ENCODE measurements at regions not wholly inside any gene's neighbourhood (a gene's known extent, or its start where the extent isn't known, plus 50 kb on each side); places are given as distances from the start of the nearest gene placed in this dataset.
"Not testable (repeated sequence)": the region's sequence is repeated elsewhere in the genome, so short reads cannot be mapped to it uniquely, and the experiment has no call there.

DNA sequence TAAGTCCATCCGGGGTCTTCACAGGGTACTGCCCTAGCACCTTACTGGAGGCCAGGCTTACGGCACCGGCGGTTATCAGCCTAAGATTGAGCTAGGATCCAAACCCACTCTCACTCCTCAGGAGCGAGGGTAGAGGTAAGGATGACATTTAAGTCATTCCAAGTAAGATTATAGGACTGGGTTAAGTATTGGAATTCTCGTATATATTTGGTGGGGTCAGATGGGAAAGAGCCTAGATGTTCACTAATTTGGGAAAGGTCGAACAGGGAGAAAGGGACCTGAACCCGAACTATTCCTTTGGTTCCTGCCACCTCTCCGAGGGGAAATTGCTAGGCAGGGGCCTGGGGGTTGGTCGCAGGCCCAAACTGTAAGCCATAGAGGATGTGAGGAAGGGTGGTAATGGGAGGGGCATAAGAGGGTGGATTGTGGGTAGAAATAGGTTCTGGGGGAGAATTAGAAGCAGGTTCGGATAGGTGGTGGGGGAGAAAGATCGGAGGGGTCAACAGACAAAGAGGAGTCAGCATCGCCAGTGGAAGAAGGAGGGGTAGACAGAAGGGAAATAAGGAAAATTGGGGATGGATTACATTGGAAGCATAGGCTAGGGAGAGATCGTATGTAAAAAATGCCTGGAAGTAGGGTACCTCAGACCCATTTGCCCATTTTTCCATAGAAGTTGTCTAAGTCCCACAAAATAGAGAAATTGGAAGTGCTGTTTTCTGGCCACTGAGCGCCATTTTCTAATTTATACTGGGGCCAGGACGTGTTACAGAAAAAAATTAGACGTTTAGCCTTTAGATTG is 747.1 kb upstream of the ADGRB3 start:
- DNase-seq: no peak

DNA sequence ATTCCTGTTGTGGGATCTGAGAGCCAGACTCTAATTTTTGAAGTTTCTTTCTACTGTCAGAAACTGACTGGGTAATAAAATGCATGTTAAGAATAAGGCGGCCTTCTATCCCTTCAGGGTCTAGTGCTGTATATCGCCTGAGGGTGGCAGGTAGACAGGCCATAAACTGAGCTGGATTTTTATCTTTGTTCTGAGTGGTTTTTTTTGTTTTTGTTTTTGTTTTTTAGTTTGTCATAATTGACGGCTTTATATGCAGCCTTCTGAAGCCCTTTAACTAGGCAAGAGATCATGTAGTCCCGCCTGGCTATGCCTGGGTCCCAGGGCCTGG is 747.7 kb upstream of the ADGRB3 start:
- DNase-seq: no peak

DNA sequence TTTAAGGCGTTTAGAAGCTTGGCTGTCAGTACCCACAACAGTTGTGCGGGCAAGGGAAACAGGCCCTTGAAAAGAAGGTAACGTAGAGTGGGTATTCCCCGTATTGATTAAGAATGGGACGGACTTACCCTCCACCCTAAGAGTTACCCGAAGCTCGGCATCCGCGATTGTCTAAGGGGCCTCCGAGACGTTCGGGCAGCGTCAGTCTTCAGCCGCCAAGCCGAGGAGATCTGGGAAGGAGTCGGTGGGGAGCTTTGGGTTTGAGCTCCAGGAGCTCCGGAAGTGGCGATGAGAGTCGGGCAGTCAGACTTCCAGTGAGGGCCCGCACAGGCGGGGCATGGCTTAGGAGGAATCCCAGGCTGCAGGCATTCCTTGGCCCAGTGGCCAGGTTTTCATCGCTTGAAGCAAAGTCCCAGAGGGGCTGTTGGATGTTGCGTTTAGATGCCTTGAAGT is 748.2 kb upstream of the ADGRB3 start:
- DNase-seq: no peak

DNA sequence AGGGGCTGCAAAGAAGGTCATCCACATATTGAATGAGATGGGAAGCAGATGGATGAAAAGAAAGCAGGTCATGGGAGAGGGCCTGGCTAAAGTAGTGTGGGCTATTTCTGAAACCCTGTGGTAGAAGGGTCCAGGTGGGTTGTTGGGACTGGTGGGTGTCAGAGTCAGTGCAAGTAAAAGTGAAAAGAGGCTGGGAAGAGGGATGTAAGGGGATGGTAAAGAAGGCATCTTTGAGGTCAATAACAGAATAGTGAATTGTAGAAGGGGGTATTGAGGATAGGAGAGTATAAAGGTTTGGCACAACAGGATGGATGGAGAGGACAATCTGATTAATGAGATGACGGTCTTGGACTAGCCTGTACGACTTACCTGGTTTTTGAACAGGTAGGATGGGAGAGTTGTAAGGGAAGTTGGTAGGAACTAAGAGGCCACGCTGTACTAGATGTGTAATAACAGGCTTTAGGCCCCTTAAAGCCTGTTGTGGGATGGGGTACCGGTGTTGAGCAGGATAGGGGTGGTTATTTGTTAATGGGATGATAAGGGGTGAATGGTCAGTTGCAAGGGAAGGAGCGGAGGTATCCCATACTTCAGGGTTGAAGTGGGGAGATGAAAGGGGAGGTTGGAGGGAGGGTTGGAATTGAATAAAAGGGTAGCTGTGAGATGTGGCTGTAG is 748.9 kb upstream of the ADGRB3 start:
- no peak for DNase-seq

DNA sequence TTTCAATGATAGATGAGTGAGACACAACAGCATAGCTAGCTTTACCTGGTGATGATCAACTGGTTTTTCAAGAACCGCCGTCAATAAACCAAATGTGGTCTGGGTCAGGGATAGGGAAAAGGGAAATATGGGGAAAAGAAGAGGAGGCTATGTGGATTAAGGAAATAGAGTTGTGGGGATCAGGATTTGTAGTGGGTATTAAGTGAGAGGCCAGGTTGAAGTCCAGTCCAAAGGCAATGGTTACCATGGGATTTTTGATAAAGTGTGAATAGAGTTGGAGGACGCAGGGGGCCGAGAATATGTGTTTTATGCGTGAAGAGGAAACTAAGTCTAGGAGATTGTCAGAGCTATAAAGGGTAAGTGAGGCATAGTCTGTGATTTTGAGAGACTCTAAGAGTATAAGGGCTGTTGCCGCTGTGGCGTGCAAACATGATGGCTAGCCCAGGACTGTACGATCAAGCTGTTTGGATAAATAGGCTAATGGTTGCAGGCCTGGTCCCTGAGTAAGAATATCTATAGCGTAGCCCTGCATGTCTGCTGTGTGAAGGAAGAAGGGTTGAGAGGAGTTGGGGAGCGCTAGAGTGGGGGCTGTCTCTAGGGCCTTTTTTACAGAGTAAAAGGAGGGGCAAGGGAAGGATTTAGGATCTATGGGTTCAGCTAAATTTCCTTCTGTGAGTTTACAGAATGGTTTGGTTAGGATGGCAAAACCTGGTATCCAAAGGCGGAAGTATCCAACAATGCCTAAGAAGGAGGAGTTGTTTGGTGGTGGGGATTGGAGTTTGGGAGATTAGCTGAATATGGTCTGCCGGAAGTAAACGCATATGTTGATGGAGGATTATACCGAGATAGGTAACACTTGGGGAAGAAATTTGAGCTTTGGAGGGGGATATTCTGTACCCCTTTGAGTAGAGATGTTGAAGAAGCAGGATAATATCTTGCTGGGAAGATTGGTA is 749.7 kb upstream of the ADGRB3 start:
- no peak for DNase-seq

DNA sequence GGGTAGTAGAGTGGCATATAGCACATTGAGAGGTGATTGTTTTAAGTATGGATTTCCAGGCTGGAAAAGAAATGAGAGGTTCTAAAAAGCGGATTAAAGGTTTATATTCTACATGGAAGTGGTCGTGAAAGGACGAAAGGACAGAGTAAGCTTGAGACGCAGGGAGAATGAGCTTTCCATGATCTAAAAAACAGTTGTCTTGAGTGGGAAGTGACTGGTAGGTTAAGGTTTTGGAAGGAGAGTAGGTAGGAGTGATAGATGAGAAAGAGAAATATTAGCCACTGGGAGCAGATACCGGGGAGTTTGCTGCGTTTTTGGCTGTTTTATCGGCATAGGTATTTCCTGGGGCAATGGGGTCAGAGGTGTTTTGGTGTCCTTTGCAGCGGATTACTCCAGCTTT is 750.6 kb upstream of the ADGRB3 start:
- no peak for DNase-seq

DNA sequence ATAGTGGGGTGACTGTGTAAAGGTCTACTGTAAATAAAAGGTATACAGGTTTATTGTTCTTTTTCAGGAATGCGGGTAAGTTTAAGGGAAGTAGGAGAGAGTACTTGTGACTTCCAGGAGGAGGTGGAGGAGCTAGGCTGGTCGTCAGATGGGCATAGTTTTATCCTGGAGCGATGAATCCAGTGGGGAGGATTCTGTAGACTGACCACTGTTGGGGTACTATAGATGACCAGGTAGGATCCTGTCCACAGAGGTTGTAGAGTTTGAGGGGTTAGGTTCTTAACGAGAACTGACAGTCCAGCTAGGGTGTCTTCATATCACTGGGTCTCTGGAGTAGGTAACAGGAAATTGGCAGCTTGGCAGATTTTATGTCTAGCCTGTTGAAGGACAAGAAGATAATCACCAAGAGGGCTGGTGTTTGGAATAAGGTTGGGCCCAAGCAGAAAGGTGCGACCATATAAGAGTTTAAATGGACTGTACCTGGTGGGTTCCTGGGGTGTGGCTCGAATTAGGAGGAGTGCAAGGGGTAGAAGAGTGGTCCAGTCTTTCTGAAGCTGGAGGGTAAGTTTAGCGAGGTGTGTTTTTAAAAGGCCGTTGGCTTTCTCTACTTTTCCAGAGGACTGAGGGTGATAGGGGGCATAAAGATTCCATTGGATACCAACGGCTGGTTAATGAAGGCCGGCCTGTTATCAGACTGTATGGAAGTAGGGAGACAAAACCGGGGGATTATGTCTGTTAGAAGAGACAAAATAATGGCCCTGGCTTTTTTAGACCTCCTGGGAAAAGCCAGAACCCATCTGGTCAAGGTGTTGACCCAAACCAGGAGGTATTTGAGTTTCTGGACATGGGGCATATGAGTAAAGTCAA is 751.3 kb upstream of the ADGRB3 start:
- no peak for DNase-seq

DNA sequence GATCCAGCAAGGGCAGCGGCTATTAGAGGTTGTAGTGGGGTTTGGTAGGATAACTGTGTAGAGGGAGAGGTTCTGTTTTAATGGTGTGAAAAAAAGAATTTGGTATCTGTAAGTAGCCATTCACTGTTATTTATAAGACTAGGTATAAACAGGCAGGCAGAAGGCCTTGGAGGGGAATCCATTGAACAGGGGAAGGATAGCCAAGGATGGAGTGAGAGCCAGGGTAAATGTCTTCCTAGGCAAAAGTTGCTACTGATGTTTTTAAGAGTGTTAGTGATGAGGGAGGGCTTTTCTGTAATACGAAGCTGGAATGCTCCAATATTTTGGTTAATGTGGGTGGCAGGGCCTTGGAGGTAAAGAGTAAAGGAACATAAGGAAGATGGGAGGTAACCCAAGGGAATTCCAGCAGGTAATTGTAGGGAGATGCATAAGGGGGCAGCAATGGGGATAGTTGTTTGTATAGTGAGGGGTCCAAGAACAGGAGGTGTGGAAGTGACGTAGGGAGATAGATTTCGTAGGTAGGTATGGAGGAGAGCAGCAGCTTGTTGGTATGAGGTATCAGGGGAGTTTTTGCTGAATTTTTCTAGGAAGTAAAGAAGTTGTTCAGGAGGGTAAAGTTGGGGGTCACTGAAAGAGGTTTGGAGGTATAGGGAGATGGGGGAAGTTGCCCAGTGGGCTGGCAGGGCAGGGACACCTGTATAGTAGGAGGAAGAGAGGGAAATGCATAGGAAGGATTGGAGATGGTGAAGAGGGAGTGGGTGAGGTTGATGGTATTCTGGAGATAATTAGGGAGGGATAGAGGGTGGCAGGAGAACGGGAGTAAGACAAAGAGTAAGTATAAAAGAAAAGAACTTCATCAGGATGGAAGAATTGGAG is 752.4 kb upstream of the ADGRB3 start:
- no peak for DNase-seq

DNA sequence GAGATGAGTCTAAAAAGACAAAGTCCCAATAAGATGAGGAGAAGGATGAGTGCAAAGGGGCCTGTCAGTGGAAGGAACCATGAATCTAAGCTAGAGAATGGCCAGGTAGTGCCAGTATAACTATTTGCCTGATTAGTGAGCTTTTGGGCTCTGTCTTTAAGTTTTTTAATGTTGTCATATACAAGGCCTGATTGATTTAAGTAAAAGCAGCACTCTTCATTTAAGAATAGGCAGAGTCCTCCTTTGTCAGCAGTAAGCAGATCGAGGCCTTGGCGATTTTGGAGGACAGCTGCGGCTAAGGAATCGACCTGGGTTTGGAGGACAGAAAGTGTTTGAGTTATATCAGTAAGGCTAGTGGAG is 753.4 kb upstream of the ADGRB3 start:
- no peak for DNase-seq

DNA sequence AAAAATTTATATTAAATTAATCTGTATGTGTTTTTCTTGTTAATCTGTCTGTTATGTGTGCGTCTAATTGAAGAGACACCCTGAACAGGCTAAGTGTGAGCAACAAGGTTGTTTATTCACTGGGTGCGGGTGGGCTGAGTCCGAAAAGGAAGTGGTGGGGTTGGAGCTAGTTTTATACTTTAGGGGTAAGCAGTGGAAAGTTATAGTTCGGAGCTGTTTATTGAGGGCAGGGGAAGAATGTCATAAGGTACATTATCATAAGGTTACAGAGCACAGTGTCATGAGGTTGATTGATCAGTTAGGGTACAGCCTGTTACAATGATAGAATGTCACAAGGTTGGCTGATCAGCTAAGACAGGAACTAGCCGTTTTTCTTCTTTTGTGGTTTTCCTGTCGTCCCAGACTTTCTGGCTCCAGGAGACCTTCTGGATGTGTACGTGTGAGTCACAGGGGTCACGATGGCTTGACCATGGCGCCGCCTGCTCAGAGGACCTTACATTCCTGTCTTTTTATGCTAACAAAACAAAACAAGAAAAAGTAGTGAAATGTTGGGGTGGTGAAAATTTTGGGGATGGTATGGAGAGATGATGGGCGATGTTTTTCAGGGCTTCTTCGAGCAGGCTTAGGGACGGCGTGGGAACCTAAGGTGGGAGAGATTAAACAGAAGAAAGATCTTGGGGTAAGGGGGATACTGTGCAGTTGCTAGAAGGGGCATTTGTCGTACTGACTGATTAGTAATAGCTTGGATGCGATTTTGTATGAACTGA is 754.0 kb upstream of the ADGRB3 start:
- no peak for DNase-seq

DNA sequence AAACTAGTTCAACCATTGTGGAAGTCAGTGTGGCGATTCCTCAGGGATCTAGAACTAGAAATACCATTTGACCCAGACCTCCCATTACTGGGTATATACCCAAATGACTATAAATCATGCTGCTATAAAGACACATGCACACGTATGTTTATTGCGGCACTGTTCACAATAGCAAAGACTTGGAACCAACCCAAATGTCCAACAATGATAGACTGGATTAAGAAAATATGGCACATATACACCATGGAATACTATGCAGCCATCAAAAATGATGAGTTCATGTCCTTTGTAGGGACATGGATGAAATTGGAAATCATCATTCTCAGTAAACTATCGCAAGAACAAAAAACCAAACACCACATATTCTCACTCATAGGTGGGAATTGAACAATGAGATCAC is 754.7 kb upstream of the ADGRB3 start:
- not testable (repeated sequence) for DNase-seq

DNA sequence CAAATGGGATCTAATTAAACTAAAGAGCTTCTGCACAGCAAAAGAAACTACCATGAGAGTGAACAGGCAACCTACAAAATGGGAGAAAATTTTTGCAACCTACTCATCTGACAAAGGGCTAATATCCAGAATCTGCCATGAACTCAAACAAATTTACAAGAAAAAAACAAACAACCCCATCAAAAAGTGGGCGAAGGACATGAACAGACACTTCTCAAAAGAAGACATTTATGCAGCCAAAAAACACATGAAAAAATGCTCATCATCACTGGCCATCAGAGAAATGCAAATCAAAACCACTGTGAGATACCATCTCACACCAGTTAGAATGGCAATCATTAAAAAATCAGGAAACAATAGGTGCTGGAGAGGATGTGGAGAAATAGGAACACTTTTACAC is 755.2 kb upstream of the ADGRB3 start:
- not testable (repeated sequence) for DNase-seq

DNA sequence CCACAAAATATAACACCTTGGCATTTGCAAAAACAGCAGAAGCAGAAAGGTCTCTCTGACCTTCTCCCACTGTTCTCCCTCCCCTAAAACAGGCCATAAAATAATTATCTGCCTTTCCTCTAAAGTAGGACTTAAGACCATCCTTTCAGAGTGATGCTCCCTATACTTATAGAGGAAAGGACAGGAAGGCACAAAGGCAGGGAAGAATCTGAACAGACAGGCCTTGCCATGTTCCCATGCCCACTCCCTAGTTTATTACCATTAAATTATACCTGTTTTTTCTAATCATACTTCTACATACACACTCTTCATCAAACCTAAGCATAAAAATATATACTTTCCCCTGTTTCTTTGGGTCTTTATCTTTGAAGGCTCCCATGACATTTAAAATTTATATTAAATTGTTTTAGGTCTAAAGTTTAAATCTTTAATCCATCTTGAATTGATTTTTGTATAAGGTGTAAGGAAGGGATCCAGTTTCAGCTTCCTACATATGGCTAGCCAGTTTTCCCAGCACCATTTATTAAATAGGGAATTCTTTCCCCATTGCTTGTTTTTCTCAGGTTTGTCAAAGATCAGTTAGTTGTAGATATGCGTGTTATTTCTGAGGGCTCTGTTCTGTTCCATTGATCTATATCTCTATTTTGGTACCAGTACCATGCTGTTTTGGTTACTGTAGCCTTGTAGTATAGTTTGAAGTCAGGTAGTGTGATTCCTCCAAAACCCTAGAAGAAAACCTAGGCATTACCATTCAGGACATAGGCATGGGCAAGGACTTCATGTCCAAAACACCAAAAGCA is 755.8 kb upstream of the ADGRB3 start:
- not testable (repeated sequence) for DNase-seq

DNA sequence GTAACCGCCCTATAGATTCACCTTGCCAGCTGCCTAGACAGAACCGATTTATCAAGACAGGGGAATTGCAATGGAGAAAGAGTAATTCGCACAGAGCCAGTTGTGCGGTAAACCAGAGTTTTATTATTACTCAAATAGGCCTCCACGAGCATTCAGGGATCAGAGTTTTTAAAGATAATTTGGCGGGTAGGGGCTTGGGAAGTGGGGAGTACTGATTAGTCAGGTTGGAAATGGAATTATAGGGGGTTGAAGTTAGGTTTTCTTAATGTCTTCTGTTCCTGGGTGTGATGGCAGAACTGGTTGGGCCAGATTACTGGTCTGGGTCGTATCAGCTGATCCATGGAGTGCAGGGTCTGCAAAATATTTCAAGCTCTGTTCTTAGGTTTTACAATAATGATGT is 756.9 kb upstream of the ADGRB3 start:
- not testable (repeated sequence) for DNase-seq

DNA sequence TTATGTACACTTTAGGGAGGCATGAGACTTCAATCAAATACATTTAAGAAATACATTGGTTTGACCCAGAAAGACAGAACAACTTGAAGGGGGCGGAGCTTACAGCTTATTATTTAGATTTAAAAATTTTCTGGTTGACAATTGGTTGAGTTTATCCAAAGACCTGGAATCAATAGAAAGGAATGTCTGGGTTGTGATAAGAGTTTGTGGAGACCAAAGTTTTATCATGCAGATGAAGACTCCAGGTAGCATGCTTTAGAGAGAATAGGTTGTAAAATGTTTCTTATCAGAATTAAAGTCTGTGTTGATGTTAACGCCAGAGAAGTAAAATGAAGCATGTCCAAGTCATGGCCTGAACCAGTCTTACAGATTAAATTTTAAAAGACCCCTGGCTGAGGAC is 757.8 kb upstream of the ADGRB3 start:
- no peak for DNase-seq

DNA sequence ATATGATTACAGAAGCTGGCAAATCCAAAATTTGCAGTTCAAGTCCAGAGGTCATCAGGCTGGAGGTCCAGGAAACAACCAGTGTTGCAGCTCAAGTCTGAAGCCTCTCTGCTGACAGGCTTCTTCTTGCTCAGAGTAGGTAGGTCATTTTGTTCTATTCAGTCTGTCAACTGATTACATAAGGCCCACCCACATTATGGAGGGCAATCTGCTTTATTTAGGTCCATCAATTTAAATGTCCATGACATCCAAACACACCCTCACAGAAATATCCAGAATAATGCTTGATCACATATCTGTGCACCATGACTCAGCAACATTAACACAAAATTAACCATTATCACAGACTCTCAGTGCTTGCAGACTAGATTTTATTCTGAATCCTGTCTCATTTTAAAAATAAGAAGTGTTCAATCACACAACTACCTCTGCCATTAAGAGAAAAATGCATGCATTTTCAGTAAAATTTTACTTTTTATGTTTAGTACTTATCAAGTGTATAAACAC is 759.2 kb upstream of the ADGRB3 start:
- no peak for DNase-seq

DNA sequence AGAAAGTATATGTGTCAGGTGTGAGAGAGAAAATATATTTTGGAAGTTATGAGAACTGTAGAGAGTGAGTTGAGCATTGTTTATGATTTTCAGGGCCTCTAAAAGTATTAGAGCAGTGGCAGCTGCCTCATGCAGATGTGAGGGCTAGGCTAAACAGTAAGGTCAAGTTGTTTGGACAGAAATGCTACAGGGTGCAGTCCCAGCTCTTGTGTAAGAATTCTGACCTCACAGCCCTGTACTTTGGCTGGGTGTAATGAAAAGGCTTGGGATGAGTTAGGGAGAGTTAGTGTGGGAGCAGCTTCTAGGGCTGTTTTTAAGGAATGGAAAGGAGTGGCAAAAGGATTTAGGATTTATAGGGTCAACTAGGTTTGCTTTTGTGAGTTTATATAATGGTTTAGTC is 764.8 kb upstream of the ADGRB3 start:
- DNase-seq: no peak

DNA sequence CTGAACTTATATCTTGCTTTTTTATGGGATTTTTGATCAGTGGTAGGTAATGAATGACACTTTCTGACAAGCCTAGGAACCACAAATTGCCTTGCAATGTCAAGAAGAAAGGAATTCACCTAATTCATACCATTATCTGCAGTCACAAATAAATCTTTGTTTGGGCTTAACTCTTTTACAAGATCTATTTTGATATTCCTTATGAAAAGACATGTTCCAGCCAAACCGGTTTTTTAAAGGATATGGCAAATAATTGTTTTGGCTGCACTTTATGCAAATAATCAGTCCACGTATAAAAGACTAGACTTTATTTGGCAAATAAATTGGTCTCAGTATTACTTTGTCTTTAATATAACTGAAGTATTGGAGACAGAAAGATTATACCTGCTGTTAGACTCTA is 771.7 kb upstream of the ADGRB3 start:
- DNase-seq: no peak

DNA sequence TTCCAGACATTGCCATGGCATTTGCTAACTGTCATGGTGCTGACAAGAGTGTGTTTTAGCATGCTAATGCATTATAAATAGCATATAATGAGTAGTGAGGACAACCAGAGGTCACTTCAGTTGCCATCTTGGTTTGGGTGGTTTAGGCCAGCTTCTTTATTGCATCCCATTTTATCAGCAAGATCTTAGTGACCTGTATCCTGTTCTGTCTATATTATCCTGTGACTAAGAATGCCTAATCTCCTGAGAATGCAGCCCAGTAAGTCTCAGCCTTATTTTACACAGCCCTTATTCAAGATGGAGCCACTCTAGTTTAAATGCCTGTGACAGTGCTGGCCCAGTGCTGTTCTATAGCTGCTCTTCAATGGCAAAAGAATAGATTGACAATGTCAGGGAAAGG is 781.0 kb upstream of the ADGRB3 start:
- no peak for DNase-seq

DNA sequence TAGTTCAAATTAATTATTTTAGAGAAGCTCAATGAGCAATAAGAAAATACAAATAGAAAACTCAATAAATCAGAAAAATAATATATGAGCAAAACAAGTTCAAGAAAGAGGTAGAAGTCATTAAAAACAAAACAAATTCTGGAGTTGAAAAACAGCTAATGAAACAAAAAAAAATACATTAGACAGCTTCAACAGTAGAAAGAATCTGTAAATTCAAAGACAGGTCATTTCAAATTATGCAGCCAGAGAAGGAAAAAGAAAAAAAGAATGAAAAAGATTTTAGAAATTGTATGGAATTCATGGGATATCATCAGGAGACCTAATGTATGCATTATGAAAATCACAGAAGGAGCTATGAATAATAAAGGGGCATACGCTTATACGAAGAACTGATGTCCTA is 795.3 kb upstream of the ADGRB3 start:
- DNase-seq: no peak
